ENCODE measurements at regions not wholly inside any gene's neighbourhood (a gene's known extent, or its start where the extent isn't known, plus 50 kb on each side); places are given as distances from the start of the nearest gene placed in this dataset.
"Not testable (repeated sequence)": the region's sequence is repeated elsewhere in the genome, so short reads cannot be mapped to it uniquely, and the experiment has no call there.

- peak; percentile 70 for ATAC-seq
Observed at GRCh38 chr1:238628110-238628509, 737.4 kb upstream of the ZP4 start.

- ATAC-seq: no peak
Observed at GRCh38 chr1:238624776-238625175, 734.1 kb upstream of the ZP4 start.

- ATAC-seq: no peak
Observed at GRCh38 chr1:238621405-238621804, 730.7 kb upstream of the ZP4 start.

- no peak for ATAC-seq
Observed at GRCh38 chr1:238619652-238620051, 728.9 kb upstream of the ZP4 start.

- no peak for ATAC-seq
Observed at GRCh38 chr1:238611406-238611805, 720.7 kb upstream of the ZP4 start.

- peak; percentile 42 for ATAC-seq
Observed at GRCh38 chr1:238608144-238608543, 717.4 kb upstream of the ZP4 start.

- peak; percentile 96 for ATAC-seq
Observed at GRCh38 chr1:238606896-238607295, 716.2 kb upstream of the ZP4 start.

GRCh38 chr1:238606457-238606856 lies 715.7 kb upstream of the ZP4 start:
- no peak for ATAC-seq

GRCh38 chr1:238604357-238604756 lies 713.6 kb upstream of the ZP4 start:
- no peak for ATAC-seq

- ATAC-seq: not testable (repeated sequence)
Observed at GRCh38 chr1:238601604-238602003, 710.9 kb upstream of the ZP4 start.

GRCh38 chr1:238596703-238597102 lies 706.0 kb upstream of the ZP4 start:
- ATAC-seq: no peak

- ATAC-seq: no peak
Observed at GRCh38 chr1:238592621-238593020, 701.9 kb upstream of the ZP4 start.

GRCh38 chr1:238589843-238590435 lies 699.2 kb upstream of the ZP4 start:
- ATAC-seq: no peak

GRCh38 chr1:238582816-238583215 lies 692.1 kb upstream of the ZP4 start:
- ATAC-seq: no peak

GRCh38 chr1:238581332-238581731 lies 690.6 kb upstream of the ZP4 start:
- no peak for ATAC-seq

GRCh38 chr1:238568735-238569134 lies 678.0 kb upstream of the ZP4 start:
- ATAC-seq: no peak

GRCh38 chr1:238562341-238562740 lies 671.6 kb upstream of the ZP4 start:
- ATAC-seq: no peak

GRCh38 chr1:238558746-238559145 lies 668.0 kb upstream of the ZP4 start:
- ATAC-seq: no peak

GRCh38 chr1:238558156-238558555 lies 667.4 kb upstream of the ZP4 start:
- no peak for ATAC-seq

GRCh38 chr1:238552271-238552670 lies 661.5 kb upstream of the ZP4 start:
- ATAC-seq: no peak

GRCh38 chr1:238549137-238549536 lies 658.4 kb upstream of the ZP4 start:
- no peak for ATAC-seq

- no peak for ATAC-seq
Observed at GRCh38 chr1:238546118-238546517, 655.4 kb upstream of the ZP4 start.

GRCh38 chr1:238537641-238538040 lies 646.9 kb upstream of the ZP4 start:
- no peak for ATAC-seq

- ATAC-seq: no peak
Observed at GRCh38 chr1:238530209-238530851, 639.6 kb upstream of the ZP4 start.

- ATAC-seq: no peak
Observed at GRCh38 chr1:238517711-238518110, 627.0 kb upstream of the ZP4 start.
